ENCODE measurements at regions not wholly inside any gene's neighbourhood (a gene's known extent, or its start where the extent isn't known, plus 50 kb on each side); places are given as distances from the start of the nearest gene placed in this dataset.
A peak's percentile ranks its signal among the peaks of the same experiment; 100 is the strongest.
"Not testable (repeated sequence)": the region's sequence is repeated elsewhere in the genome, so short reads cannot be mapped to it uniquely, and the experiment has no call there.

DNA sequence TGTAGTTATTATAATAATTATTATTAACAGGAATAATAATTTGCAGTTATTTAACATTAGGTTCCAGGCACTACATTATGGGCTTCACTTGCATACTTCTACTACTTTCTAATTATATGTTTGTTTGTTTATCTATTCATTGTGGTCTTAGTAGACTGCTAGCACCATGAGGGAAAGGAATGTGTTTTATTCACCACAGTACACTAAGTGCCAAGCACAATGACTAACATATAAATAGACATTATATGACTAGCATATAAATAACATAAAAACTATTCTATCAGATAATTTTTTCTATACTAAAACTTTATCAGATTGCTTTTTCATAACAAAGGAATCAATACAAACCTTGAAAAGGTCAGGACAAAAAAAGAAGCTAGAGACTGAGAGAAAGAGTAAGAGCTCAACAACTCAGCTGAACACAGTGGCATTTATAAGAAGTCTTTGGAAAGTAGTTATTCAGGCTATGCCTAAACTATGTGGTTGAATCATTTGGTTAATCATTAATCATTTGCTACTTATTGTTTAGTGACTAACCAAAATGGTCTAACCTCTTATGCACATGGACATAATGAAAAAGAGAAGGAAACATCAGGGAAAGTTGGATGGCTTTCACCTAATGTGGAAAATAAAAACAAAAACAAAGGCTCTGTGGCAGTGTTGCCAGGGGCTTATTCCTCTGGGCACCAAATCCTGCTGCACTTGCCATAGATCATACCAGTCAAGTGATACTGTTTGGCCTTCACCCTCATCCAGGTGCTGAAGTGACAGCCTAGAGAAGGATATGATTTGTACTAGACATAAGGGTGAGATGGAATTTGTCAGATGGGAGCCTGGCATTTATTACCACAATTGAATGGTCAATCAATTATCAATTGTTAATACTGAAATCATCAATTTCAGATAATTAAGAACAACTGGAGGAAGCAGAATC is 174.9 kb downstream of the ETAA1 start:
- DNase-seq: no peak

DNA sequence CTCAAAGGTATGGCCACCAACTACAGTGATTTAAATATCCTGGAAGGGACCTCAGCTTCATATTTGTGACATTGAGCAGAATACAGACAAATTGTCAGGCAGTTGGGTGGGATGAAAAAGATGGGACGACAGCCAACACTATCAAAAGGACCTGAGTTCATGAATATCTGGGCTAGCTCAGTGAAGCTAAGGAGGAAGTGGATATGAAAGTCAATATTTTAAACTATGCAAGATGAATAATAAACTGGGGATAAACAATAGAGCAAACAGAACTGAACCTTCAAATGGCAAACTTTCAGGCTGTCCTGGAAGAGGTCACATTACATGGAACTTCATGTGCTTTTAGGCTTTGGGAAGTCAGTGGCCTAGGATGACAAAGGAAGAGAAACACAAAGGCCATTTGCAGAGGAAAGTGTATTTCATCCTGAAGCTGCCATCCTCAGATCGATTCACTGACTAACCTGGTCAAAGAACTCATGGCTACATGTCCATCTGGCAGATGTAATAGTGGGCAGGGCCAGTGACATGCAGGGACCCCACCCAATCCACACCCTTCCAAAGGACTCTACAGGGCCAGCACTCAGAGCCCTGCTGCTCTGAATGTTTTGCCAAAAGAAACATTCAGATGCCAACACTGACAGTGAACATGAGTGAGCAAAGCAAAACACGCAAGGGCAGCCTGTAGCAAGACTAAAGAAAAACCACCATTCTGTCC is 175.7 kb downstream of the ETAA1 start:
- no peak for DNase-seq

DNA sequence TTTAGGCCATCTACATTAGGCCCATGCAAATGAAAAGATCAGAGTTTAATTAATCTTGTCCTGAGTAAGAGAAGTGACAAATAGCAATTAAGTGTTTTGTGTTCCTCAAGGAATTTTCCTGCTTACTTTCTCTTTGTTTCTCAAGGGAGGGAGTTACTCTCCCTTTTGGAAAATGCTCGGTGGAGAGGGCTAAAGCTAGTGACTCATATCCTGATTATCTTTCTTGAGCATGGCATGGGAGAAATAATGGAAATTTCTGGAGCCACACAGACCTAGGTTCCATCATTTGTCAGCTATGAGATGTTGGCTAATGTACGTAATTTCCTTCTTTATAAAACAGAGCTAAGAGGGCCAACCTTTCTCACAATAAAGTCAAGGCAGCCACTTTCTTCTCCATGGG is 177.1 kb downstream of the ETAA1 start:
- DNase-seq: no peak

DNA sequence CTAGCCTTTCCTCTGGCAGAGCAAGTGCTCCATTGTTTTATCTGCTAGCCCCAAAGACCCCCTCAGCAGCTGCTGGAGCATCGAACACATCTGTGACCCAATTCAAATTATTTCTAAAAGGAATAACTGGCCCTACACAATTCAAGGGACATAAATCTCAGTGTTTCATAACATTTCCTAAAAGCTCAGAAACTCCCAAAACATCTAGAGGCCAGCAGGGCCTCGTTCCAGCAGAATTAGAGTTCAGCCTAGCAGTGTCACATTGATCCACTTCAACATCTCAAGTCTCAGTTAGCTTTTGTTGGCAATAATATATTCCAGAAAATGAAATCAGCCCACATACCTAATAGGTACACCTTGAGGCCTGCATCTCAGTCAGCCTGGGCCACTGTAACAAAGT is 179.1 kb downstream of the ETAA1 start:
- DNase-seq: no peak

DNA sequence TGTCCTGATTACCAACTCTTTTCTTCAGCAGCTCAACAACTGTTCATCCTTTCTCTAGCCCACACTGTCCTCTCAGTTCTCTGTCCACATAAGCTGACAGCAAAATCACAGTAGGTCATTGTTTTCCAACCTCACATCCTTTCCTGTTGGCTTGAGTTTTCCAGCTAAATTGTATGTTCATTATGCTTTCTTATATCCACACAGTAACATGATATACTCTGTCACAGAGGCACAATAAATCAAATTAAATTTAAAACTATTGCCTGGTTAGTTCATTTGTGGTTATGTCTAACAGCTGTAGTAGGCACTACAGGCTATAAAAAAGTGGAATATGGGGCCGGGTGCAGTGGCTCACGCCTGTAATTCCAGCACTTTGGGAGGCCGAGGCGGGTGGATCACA is 179.9 kb downstream of the ETAA1 start:
- no peak for DNase-seq

DNA sequence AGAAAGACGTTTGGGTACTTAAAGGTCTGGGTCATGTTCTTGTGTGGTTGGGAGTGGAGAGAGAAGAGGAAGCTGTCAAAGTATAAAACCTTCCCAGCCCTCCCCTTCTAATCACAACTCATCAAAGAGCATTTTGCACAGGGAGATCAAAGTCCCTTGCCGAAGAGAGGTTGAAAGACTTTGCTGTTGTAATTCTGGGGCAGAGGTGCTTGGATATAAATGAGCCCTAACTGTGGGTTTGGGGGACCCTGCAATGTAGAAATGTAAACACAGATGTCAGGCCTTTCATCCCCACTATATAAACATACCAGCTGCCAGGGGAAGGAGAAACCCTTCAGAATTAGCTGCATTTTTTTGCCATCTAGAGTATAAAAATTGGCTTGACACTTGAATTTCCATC is 182.1 kb downstream of the ETAA1 start:
- DNase-seq: no peak

DNA sequence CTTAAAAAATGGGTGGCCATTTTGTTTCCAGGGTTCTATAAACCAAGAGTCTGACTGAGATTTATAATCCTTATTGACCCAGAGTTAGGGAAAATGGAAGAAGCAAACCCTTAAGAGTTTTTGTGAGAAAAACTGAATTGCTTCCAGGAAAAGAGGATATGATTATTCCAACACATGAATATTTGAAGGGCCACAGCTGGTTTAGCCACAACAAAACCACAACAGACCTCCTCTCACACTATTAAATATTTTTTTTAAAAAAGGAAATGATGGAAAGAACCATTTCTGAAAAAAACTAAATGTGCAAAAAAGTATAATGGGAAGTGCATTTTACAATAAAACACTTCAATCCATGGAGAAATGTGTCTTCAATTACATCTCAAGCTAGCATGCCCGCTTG is 182.7 kb downstream of the ETAA1 start:
- DNase-seq: no peak

DNA sequence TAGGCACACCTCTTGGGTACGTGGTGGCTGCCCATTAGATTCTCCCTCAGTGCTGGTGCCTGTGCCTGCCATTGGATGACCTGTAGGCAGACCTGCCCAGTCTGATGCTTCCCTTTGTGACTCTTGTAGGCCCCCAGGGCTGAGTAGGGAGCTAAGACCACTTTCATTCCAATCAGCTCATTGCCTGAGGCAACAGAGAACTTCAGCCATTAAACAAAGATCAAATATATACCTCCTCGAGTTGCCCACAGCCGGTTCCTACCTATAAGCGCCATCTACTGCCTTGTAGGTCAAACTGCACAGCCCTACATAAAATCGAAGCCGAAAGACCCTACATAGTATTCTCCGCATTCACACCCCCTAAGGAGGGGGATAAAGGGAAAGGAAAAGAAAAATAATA is 184.6 kb downstream of the ETAA1 start:
- DNase-seq: no peak

DNA sequence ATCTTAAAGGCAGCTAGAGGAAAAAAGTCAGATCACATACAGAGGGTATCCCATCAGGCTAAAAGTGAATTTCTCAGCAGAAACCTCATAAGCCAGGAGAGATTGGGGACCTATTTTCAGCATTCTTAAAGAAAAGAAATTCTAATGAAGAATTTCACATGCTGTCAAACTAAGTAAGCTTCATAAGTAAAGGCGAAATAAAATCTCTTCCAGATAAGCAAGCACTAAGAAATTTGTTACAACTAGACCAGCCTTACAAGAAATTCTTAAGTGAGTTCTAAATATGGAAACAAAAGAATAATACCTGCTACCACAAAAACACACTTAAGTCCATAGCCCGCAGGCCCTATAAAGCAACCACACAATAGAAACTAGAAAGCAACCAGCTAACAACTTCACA is 186.1 kb downstream of the ETAA1 start:
- DNase-seq: no peak

DNA sequence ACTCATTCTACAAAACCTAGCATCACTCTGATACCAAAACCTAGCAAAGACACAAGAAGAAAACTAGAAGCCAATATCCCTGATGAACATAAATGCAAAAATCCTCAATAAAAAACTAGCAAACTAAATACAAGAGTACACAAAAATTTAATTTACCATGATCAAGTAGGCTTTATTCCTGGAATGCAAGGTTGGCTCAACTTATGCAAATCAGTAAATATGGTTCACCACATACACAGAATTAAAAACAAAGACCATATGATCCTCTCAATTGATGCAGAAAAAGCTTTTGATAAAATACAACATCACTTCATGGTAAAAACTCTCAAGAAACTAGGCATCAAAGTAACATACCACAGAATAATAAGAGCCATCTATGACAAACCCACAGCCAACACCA is 188.3 kb downstream of the ETAA1 start:
- DNase-seq: no peak

DNA sequence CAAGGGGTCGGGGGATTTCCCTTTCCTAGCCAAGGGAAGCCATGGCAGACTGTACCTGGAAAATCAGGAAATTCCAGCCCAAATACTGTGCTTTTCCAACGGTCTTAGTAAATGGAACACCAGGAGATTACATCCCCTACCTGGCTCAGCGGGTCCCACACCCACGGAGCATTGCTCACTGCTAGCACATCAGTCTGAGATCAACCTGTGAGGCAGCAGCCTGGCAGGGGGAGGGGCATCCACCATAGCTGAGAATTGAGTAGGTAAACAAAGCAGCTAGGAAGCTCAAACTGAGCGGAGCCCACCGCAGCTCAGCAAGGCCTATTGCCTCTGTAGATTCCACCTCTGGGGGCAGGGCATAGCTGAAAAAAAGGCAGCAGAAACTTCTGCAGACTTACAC is 192.0 kb downstream of the ETAA1 start:
- DNase-seq: not testable (repeated sequence)

DNA sequence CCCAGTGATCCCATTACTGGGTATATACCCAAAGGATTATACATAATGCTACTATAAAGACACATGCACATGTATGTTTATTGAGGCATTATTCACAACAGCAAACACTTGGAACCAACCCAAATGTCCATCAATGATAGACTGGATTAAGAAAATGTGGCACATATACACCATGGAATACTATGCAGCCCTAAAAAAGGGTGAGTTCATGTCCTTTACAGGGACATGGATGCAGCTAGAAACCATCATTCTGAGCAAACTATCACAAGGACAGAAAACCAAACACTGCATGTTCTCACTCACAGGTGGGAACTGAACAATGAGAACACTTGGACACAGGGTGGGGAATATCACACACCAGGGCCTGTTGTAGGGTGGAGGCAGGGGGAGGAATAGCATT is 197.4 kb downstream of the ETAA1 start:
- DNase-seq: not testable (repeated sequence)

DNA sequence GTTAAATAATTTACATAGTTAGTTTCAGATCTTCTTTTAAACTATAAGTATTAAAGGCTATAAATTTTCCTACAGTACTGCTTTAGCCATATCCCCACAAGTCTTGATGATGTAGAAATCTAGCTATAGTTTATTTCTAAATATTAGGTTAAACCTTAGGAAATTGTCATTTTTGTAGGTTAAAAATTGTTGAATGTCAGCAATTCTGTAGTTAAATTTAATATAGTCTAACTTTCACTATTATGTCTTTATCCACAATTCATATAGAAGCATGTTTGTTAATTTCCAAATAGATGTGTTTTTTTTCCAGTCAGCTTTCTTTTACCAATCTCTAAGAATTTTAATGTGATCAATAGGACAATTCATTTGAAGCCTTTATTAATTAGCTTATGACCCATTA is 199.7 kb downstream of the ETAA1 start:
- no peak for DNase-seq

DNA sequence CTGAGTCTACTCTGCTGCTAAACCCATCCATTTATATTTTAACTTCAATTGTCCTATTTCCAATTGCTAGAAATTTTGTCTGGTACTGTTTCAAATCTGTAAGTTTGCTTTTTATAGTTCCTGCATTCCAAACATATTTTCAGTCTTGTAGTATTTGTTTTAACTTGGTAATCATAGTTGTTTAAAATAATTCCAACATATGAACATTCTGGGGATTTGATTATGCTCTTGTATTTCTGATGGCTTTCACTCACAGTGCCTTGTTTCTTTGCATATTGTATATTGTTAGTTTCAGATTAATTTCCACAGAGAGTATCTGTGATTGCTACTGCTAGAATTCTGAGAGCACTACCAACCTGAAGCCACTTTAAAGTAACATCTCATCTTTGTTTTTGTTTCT is 202.4 kb downstream of the ETAA1 start:
- no peak for DNase-seq

DNA sequence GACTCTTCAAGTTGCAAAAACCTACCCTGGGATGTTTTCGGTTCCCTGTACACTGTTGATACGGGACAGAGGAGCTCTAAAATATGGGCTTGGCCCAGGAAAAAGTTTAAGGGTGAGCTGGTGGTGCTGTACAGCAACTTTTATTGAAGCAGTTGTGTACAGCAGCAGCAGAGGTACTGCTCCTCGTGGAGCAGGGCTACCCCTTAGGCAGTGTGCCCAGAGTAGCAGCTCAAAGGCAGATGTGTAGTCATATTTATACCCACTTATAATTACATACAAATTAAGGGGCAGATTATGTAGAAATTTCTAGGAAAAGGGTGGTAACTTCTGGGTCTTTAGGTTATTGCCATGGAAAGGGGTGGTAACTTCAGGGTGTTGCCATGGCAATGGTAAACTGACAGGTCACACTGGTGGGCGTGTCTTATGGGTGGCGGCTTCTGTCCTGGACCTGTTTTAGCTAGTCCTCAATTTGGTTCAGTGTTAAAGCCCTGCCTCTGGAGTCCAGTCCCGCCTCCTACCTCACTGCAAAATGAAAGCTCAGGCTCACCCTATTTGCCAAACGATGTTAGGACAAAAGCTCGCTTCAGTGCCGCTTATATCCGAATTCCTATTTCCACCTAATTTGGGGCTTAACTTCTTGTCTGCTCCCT is 203.2 kb downstream of the ETAA1 start:
- DNase-seq: no peak

DNA sequence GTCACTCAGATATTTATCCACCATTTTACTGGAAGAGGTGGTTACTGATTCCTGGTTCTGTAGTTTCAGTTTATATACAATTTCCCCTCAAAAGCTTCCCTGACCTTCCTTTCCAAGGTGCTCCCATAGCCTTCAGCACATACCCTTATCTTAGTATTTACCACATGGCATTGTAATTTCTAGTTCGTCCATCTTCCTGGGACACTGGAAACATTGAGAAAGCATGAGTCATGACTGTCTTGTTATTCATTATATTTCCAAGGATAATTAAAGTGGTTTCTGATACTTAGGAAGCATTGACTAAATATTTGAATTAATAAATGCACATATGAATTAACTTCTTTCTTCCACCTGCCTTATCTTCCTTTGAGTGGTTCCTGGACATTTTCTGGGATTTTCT is 203.8 kb downstream of the ETAA1 start:
- DNase-seq: no peak

DNA sequence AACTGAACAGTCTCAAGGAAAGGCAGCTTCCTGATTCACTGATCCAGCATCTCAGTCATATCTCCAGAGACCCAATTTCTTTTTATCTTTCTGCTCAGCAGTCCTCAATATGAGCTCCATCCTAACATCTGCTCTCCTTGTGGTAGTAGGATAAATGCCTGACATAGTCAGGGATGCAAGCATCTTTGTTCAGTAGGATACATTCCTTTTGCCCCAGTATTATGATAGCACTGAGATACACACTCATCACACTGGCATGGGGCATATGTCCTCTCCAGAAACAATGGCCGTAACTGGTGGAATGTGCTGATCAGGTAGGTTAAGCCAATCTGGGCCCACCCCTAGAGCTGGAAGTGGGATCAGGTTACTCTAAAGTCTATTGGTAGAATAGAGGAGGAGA is 207.2 kb downstream of the ETAA1 start:
- no peak for DNase-seq

DNA sequence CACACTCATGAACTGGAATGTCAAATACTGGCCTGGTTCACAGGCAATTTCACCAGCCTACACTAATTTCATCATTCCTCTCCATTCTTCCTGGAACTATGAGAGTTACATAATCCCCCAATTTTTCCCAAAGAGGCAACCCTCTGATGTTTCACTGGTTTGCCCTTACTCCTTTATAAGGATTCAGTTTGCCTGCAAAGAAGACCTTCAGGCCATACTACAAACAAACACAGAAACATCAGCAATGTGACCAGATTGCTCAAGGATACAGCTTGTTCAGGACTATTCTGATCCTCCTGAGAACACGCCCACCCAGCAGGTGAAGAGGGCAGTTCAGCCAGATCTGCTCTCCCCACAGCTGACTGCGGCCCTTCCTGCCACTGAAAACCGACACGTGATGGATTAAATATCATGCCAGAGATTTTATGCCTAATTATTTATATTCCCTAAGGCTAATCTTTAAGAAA is 215.5 kb downstream of the ETAA1 start:
- DNase-seq: no peak

DNA sequence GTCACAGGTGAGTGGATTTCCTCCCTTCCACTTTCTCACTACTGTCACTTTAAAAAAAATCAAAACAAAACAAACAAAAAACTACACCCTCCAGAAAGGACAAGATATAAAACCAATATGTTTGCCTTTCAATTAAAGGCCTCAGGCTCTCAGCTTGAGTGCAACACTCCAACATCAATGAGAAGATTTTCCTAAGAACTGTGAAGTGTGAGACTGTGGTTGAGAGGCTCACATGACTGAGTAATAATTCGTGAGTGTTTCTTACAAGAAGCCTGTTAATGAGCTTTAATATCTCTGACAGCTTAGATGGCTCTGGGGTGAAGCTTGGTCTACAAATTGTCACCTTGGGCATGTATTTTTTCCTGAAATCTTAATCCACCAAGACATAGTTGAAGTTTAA is 216.1 kb downstream of the ETAA1 start:
- no peak for DNase-seq

DNA sequence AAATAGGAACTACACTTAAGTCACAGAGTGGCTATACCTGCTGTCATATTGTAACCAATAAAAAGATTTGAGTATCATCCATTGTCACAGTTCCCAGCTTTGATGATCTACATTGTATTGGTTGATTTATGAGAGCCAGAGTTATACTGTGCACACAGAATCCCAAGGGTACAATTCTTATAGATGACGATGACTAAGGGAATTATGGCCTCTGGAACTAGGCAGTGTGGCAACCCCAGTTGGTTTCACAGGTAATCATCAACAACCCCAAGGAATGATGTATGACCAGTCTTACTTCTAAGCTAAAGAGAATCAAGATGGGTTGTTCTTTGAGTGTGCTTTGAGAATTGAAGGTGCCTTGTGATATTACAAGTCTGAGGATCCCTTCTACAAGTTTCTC is 217.3 kb downstream of the ETAA1 start:
- no peak for DNase-seq

DNA sequence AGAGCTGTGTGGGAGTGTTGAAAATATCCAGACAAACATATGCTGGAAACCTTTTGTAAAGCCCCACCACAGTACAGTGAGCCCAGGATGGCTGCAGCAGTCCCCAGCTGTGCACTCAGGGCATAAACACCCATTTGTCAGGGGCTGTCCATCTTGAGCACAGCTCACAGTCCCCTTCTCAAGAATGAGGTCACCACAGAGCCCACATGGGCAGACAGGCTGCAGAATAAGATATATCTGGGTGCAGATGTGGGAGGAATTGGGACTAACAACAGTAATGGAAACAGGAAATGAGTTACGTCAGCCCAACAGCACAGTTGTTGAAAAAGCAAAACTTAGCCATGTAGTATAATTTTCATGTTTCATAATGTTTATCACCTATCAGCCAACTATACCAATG is 219.6 kb downstream of the ETAA1 start:
- peak; percentile 50 for DNase-seq

DNA sequence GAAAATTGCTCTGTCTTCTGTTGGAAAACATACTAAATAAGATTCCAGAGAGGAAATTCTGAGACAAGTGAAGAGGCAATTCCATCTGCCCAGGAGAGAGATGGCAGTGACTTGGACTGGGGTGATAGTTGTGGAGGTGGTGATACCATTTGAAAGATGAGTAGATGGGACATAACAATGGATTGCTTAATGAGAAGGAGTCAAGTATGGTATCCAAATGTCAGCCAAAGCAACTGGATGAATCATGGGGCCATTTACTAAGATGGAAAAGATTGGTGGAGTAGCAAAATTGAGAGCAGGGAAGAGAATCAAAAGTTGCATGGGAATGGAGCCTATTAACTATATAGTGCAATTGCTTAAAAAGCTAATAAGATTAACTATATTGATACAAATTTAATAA is 222.1 kb downstream of the ETAA1 start:
- DNase-seq: no peak

DNA sequence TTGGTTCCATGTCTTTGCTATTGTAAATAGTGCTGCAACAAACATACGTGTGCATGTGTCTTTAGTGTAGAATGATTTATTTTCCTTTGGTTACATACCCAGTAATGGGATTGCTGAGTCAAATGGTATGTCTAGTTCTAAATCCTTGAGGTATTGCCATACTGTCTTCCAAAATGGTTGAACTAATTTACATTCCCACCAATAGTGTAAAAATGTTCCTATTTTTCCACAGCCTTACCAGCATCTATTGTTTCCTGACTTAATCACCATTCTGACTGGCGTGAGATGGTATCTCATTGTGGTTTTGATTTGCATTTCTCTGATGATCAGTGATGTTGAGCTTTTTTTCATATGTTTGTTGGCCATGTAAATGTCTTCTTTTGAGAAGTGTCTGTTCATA is 226.6 kb downstream of the ETAA1 start:
- DNase-seq: not testable (repeated sequence)

DNA sequence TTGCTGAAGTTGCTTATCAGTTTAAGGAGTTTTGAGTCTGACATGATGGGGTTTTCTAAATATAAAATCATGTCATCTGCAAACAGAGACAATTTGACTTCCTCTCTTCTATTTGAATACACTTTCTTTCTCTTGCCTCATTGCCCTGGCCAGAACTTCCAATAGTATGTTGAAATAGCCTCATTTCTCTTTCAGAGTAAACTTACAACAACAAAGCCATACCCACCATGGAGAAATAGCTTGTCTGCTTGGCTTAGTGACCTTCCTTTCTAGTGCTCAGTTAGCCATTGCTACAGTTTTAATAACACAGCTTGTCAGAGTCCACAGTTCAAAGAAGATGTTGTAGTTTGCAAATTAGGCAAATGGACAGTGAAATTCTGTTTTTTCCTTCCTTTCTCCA is 228.0 kb downstream of the ETAA1 start:
- no peak for DNase-seq
